C4-2B (cell line): ENCODE measurements at regions not wholly inside any gene's neighbourhood (a gene's known extent, or its start where the extent isn't known, plus 50 kb on each side); places are given as distances from the start of the nearest gene placed in this dataset.
"Not testable (repeated sequence)": the region's sequence is repeated elsewhere in the genome, so short reads cannot be mapped to it uniquely, and the experiment has no call there.

ENCODE experiments used
- CTCF ChIP-seq: fragments of 450-650 bp; conservative IDR thresholded peaks from 2 replicates; pipeline ENCODE4 v1.5.1; 2017; ENCODE audit warnings: mild to moderate bottlenecking
- ZFX ChIP-seq: fragments of 450-650 bp; IDR thresholded peaks from 2 replicates; pipeline ENCODE4 v1.6.1; 2017

GRCh38 chr12:8315997-8316396 lies 88.6 kb upstream of the FAM90A1 start:
- not testable (repeated sequence) for TF ChIP-seq CTCF, ZFX
